Endodermal cell (in vitro differentiated cells): ENCODE measurements at regions not wholly inside any gene's neighbourhood (a gene's known extent, or its start where the extent isn't known, plus 50 kb on each side); places are given as distances from the start of the nearest gene placed in this dataset.

Experiments
- DNase-seq: peaks from one replicate; pipeline ENCODE4 v3.0.0-alpha.2; 2017
- H3K27ac ChIP-seq: 2 replicates; pipeline ENCODE4 v1.5.1; 2013; ENCODE audit warnings: mild to moderate bottlenecking, low read depth, low read length, moderate library complexity
- H3K27me3 ChIP-seq: 2 replicates; pipeline ENCODE4 v1.6.1; 2013; ENCODE audit warnings: mild to moderate bottlenecking, low read length, moderate library complexity; ENCODE audit not compliant: insufficient read depth, control insufficient read depth, poor library complexity, severe bottlenecking
- H3K36me3 ChIP-seq: 2 replicates; pipeline ENCODE4 v1.7.0; 2013; ENCODE audit warnings: mild to moderate bottlenecking, low read length, moderate library complexity; ENCODE audit not compliant: control insufficient read depth, insufficient read depth
- H3K4me1 ChIP-seq: one replicate; pipeline ENCODE4 v1.7.0; 2013; ENCODE audit warnings: low read length; ENCODE audit not compliant: control insufficient read depth, insufficient read depth
- H3K4me3 ChIP-seq: 2 replicates; pipeline ENCODE4 v1.5.1; 2013; ENCODE audit warnings: mild to moderate bottlenecking, low read length, moderate library complexity
- H3K9ac ChIP-seq: 2 replicates; pipeline ENCODE4 v1.6.1; 2013; ENCODE audit warnings: mild to moderate bottlenecking, low read length, moderate library complexity; ENCODE audit not compliant: poor library complexity, severe bottlenecking; ENCODE audit errors: extremely low read depth
- H3K9me3 ChIP-seq: 2 replicates; pipeline ENCODE4 v1.6.1; 2013; ENCODE audit warnings: mild to moderate bottlenecking, low read length, moderate library complexity; ENCODE audit not compliant: control insufficient read depth
- H3K27ac Mint-ChIP-seq: 2 replicates; pipeline ENCODE4 v1.8.0; 2020; ENCODE audit warnings: mixed read lengths
- H3K27me3 Mint-ChIP-seq: 2 replicates; pipeline ENCODE4 v1.8.0; 2021; ENCODE audit warnings: mild to moderate bottlenecking, mixed read lengths; ENCODE audit not compliant: insufficient read depth
- H3K36me3 Mint-ChIP-seq: 2 replicates; pipeline ENCODE4 v1.8.0; 2020; ENCODE audit warnings: low read depth, mixed read lengths
- H3K4me1 Mint-ChIP-seq: 2 replicates; pipeline ENCODE4 v1.8.0; 2020; ENCODE audit warnings: mixed read lengths
- H3K4me3 Mint-ChIP-seq: 2 replicates; pipeline ENCODE4 v1.8.0; 2020; ENCODE audit warnings: mild to moderate bottlenecking, moderate library complexity, mixed read lengths
- H3K9me3 Mint-ChIP-seq: 2 replicates; pipeline ENCODE4 v1.8.0; 2020; ENCODE audit warnings: mild to moderate bottlenecking, mixed read lengths
- WGBS, 2 experiments: methylation state at CpG; one replicate each; pipeline versions ENCODE4 v1.1.5 to v1.1.7; 2013; ENCODE audit warnings: missing lambda C conversion rate in 2 of 2, mixed read lengths in 1 of 2; ENCODE audit not compliant: insufficient coverage in 1 of 2, insufficient read length in 1 of 2; 5-methylcytosine and 5-hydroxymethylcytosine counted together
- TF ChIP-seq, protein P1 (sequence below): fragments of 200-600 bp; sonication (generic); conservative IDR thresholded peaks from 2 replicates; pipeline ENCODE4 v1.5.0; 2021; ENCODE audit warnings: antibody characterized with exemption, mild to moderate bottlenecking

GRCh38 chr5:153926201-153926600 is 112.5 kb downstream of the FAM114A2 start:
- no peaks in the 10 kb centered on the region for H3K9me3 Mint-ChIP-seq
- no peak for DNase-seq
- TF ChIP-seq, protein P1, sequence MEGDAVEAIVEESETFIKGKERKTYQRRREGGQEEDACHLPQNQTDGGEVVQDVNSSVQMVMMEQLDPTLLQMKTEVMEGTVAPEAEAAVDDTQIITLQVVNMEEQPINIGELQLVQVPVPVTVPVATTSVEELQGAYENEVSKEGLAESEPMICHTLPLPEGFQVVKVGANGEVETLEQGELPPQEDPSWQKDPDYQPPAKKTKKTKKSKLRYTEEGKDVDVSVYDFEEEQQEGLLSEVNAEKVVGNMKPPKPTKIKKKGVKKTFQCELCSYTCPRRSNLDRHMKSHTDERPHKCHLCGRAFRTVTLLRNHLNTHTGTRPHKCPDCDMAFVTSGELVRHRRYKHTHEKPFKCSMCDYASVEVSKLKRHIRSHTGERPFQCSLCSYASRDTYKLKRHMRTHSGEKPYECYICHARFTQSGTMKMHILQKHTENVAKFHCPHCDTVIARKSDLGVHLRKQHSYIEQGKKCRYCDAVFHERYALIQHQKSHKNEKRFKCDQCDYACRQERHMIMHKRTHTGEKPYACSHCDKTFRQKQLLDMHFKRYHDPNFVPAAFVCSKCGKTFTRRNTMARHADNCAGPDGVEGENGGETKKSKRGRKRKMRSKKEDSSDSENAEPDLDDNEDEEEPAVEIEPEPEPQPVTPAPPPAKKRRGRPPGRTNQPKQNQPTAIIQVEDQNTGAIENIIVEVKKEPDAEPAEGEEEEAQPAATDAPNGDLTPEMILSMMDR = no peak
- Histone ChIP-seq H3K4me3 (no peak overlapping the region), H3K27me3 (no peaks in the 10 kb centered on the region), H3K36me3 (no peaks in the 10 kb centered on the region), H3K4me1 (no peaks in the 10 kb centered on the region), H3K9ac (no peak overlapping the region), H3K9me3 (peaks cover 4% of the 10 kb centered on the region), H3K27ac (no peak overlapping the region)
- peaks cover 2% of the 10 kb centered on the region for H3K4me1 Mint-ChIP-seq
- no peak overlapping the region for H3K27ac Mint-ChIP-seq
- H3K4me3 Mint-ChIP-seq = no peak overlapping the region
- no peaks in the 10 kb centered on the region for H3K36me3 Mint-ChIP-seq
- no peaks in the 10 kb centered on the region for H3K27me3 Mint-ChIP-seq

DNA sequence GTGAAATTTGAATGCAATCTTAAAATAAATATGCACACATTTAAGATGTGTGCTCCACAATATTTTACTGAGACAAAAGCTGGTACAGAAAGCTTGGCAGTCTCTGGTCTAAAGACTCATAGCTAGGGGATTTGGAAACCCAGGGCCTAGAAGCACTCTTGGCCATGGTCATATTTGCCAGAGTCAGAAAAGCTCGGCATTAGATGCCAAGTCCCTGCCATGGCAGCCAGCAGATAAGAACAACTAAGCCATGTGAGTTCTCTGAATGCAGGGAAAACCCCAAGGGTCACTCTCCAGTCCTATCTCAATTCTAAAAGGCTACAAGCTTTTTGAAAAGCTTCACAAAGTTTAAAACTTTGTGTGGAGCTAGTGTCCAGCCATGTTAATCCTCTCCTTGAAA is 119.5 kb downstream of the FAM114A2 start:
- Mint-ChIP-seq H3K9me3 (peaks cover 5% of the 10 kb centered on the region), H3K4me3 (no peak overlapping the region)
- WGBS, 2 experiments = 89 to 94% methylated on average over 1 of the region's 1 CpG

GRCh38 chr5:153907170-153907775 is 131.4 kb downstream of the FAM114A2 start:
- Mint-ChIP-seq H3K9me3 (no peaks in the 10 kb centered on the region), H3K27ac (no peak overlapping the region), H3K4me3 (no peak overlapping the region), H3K36me3 (no peaks in the 10 kb centered on the region), H3K4me1 (no peaks in the 10 kb centered on the region), H3K27me3 (no peaks in the 10 kb centered on the region)
- H3K9ac ChIP-seq = no peak overlapping the region
- H3K9me3 ChIP-seq = no peaks in the 10 kb centered on the region
- no peaks in the 10 kb centered on the region for H3K27me3 ChIP-seq
- DNase-seq = no peak
- no peak overlapping the region for H3K27ac ChIP-seq
- TF ChIP-seq, protein P1 = no peak
- no peaks in the 10 kb centered on the region for H3K4me1 ChIP-seq
- H3K4me3 ChIP-seq = no peak overlapping the region
- H3K36me3 ChIP-seq = no peaks in the 10 kb centered on the region

More for the DNA sequence above, 119.5 kb downstream of the FAM114A2 start:
- H3K4me1 Mint-ChIP-seq = peaks cover under 1% of the 10 kb centered on the region
- peaks cover 17% of the 10 kb centered on the region for H3K9me3 ChIP-seq
- TF ChIP-seq, protein P1 = no peak
- H3K36me3 ChIP-seq = no peaks in the 10 kb centered on the region
- no peak overlapping the region for H3K4me3 ChIP-seq
- no peak overlapping the region for H3K27ac Mint-ChIP-seq
- DNase-seq = no peak
- H3K27ac ChIP-seq = no peak overlapping the region
- H3K4me1 ChIP-seq = no peaks in the 10 kb centered on the region
- no peak overlapping the region for H3K9ac ChIP-seq
- H3K27me3 Mint-ChIP-seq = peaks cover 5% of the 10 kb centered on the region
- no peaks in the 10 kb centered on the region for H3K27me3 ChIP-seq
- no peaks in the 10 kb centered on the region for H3K36me3 Mint-ChIP-seq
